NCI-H510A (cell line): ENCODE measurements at regions not wholly inside any gene's neighbourhood (a gene's known extent, or its start where the extent isn't known, plus 50 kb on each side); places are given as distances from the start of the nearest gene placed in this dataset.

Experiments
- DNase-seq: peaks from one replicate; lab custom pipeline; 2025; lab: John Stamatoyannopoulos, UW

DNA sequence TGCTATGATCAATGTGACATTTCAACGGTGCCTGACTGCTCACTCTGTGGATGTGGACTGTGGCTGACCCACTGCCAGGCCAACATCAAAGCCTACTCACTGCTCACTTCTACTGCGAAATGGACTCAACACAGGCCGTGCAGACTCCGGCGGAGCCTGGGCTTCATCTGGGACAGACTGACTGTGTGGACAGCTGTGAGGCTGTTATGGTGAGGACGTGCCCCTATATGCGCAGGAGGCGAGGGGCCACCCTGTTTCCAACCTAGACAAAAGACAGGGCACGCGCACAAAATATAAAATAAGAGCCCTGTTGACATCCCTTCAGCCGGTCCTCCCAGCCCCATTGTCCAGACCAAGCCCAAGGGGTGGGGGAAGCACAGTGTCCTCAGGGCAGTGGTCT, 514.4 kb upstream of the RAB6C start:
- no peak for DNase-seq

DNA sequence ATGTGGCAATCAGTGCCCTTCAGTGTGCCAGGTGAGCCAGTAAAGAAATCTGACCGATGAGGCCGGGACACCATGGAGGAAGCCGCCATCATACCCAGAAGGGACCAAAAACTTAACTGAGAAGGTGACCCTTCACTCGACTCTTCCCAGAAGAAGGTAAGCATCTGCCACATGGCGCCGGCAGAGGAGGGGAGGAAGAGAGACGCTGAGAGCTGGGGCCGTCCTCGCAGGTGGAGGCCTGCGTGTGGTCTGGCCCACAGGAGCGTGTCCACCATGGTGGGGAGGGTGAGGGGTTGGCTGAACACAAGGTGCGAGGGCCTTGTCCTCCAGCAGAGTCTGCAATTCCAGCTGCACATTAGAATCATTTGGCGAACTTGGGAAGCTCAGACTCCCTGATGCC, 513.1 kb upstream of the RAB6C start:
- no peak for DNase-seq

DNA sequence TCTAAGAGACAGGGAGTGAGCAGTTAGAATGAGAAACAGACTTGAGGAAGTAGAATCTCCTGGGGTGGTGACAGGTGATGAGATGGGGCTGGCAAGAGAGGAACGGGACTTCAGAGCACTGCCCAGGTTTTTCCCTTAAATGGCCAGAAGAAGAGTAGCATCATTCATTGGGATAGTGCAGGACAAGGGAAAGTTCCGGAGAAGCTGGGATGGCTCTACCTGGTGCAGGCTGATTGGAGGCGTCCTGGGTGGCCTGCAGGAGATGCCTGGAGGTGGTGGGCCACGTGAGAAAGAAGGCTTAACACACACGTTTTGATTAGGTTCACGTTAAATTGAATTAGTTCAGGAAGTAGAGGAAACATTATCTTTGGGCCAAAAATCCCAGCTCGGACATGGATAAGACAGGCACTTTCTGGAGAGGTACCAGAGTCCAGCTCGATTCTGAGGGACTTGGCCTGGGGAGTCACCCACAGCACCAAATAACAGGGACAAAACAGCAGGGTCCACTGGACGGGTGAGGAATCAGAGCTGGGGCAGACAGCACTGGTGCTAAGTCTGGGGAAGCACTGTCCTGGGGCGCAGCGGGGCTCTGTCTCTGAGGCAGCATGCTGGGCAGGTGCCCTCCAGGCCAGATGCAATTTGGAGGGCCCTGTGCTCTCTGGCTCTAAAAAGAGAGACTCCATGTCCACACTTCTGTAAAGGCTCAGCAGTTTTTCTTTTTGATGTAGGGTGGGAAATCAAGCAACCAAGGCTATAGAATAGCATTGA, 512.3 kb upstream of the RAB6C start:
- DNase-seq, result no peak

DNA sequence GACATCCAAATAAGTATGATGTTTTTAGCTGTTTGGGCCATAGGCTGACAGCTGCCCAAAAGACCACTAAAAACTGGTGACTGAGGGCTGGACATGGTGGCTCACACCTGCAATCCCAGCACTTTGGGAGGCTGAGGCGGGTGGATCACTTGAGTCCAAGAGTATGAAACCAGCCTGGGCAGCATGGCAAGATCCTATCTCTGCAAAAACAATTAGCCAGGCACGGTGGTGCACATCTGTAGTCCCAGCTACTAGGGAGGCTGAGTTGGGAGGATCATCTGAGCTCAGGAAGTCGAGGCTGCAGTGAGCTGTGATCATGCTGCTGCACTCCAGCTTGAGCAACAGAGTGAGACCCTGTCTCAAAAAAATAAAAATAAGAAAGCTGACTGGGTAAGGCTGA, 511.5 kb upstream of the RAB6C start:
- DNase-seq, result no peak

DNA sequence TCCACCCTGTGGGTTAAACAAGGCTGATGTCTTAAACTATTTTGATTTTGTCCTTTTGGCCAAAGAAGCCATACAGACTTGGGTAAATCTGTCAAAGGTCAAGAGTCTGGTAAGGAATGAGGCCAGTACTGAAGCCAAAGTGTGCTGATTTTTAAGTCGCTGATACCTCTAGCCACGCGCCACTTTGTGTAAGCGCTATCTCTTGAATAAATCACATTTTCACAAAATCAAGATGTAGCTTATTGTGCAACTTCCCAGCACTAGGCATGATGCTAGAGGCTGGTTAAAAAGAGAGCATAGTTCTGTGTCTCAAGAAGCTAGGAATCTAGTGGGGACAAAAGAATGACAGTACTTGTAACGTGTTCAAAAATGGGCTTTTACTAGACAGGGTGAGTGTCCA, 510.6 kb upstream of the RAB6C start:
- no peak for DNase-seq

- no peak for DNase-seq
These were observed 510.1 kb upstream of the RAB6C start for GRCh38 chr2:129469389-129469788.

GRCh38 chr2:129469871-129470270, 509.6 kb upstream of the RAB6C start:
- DNase-seq, result no peak

- DNase-seq, result no peak
These were observed 500.5 kb upstream of the RAB6C start for GRCh38 chr2:129478902-129479517.

- DNase-seq, result no peak
These were observed 499.6 kb upstream of the RAB6C start for GRCh38 chr2:129479892-129480291.

DNA sequence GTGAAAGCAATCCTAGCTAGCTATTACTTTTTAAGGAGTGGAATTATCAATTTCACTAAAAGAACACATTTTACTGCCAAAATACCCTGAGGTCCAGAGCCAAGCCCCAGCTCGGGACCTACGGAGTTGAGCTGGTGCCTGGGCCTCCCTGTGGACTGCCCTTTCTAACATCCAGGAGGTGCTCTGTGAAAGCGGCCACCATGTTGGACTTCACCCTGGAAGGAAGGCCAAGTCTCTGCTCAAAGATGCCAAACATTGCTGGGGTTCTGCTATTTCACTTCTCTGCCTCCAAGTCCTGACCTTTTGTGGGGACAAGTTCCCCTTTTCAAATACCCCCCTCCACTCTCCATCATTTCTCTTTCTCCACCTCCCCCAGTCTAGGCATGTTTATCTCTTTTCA, 498.7 kb upstream of the RAB6C start:
- DNase-seq, result no peak

GRCh38 chr2:129481306-129482219, 497.9 kb upstream of the RAB6C start:
- no peak for DNase-seq

DNA sequence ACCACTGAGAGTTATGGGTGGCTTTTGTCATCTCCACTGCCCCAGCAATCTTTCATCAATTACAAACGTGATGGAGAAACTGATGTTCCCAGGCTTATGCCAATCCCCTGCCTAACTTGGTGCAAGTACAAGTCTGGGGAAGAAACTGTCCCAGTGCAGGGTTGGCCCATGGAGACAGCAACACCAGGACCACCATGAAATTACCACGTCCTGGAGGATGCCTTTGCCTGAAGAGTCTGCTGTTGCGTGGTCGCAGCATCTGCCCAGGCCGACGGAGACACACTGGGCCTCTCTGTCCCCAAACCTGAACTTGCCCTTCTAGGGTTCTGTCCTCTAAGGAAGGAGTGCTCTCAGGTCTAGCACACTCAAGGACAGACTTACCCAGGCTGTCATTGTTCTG, 496.8 kb upstream of the RAB6C start:
- DNase-seq, result no peak

- DNase-seq, result no peak
These were observed 496.1 kb upstream of the RAB6C start for GRCh38 chr2:129483366-129483765.

DNA sequence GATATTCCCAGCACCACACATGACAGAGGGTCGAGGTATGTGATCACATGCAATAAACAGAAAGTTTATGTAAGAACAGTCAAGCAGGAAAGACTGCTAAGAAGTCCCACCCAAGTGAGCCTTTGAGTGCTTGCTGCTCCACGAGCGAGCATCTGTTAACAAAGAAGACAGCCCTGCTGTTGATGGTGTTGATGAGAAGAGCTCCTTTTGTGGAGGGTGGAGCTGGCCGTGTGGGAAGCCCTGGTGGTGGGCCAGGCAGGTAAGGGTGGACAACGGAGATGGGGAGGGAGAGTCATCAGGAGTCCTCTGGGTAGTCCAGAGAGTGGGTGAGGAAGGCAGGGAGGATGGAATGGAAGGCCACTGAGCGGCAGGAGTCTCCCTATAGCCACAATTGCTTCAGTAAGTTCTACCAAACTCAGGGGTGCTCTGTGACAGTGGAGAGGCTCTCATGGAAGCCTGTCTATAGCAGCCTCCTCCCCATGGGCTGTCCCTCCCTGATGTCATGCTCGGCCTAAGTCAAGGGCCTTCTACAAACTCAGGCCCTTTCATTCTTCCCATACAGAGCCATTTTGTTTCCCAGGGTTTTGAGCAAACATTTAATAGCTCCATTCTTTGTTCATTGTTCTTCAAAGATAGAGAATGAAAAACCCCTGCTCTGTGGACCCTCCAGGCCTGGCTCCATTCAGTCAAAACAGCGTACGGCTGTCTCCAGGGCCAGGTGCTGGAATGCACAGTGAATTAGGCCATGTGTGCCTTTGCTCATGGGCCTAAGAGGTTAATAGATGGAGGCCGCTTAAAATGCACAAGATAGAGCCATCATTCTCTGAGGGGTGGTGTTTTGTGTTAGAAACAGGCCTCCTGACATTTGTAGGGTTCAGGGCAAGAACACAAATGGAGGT, 494.2 kb upstream of the RAB6C start:
- DNase-seq, result no peak

GRCh38 chr2:129488376-129488775, 491.1 kb upstream of the RAB6C start:
- DNase-seq, result no peak

- DNase-seq, result no peak
These were observed 488.8 kb upstream of the RAB6C start for GRCh38 chr2:129490641-129491040.

- no peak for DNase-seq
These were observed 488.2 kb upstream of the RAB6C start for GRCh38 chr2:129491308-129491707.

- DNase-seq, result no peak
These were observed 486.9 kb upstream of the RAB6C start for GRCh38 chr2:129492548-129492947.

DNA sequence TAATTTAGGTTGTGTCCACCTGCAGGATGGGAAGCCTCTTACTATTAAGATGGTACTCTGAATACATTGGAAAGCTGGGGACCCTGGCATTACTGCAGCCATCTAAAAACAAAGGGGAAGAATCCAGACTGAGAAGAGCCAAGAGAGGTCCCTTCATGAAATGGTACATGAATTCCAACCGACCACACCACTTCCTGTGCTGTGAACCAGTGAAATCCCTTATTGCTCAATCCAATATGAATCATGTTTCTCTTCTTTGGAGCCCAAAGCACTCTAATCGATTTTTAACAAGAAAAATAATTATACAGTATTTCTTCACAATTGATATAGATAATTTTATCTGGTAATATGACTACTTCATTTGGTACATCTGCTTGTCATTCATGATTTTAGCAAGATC, 479.7 kb upstream of the RAB6C start:
- DNase-seq, result no peak

DNA sequence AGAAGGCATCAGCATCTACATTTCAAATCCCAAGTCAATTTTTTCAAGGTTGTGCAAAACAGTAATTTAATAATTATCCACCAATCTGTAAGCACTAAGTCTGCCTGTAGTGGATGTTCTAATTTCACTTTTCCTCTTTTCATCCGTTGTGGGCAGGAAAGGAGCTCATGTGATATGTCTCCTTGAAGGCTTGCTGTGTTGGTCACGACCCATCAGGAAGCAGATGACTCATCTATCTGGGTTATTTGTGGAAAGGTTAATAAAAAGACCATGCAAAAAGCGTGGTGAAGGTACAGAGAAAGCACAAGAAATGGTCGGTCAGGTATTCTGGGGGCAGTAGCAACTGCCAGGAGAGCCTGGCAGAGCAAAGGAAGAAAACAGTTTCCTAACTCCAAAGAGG, 476.7 kb upstream of the RAB6C start:
- DNase-seq, result no peak

DNA sequence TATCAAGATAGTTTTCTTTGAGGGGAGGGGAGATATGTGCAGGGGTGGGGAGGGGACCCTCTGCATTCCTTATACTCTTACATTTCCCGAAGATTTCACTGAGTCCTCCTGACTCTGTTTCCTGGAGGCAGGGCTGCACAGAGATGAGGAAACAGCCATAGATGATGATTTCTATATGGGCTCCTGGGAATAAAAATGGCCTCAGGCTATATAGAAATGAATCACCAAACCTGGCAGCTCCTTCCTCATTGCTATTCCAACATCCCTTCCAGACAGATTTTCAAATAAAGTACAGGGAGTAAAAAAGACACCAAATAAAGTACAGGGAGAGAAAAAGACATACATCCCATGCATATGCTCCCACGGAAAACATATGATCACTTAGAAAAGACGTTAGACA, 474.8 kb upstream of the RAB6C start:
- no peak for DNase-seq

DNA sequence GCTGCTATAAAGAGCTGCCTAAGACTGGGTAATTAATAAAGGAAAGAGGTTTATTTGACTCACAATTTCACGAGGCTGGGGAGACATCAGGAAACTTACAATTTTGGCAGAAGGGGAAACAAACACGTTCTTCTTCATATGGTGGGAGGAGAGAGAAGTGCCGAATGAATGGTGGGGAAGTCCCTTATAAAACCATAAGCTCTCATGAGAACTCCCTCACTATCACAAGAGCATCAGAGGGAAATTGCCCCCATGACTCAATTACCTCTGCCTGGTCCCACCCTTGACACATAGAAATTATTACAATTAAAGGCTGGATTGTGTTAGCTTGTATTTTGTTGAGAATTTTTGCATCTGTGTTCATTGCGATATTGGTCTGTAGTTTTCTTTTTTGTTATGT, 460.5 kb upstream of the RAB6C start:
- no peak for DNase-seq
